ENCODE measurements at regions not wholly inside any gene's neighbourhood (a gene's known extent, or its start where the extent isn't known, plus 50 kb on each side); places are given as distances from the start of the nearest gene placed in this dataset.

GRCh38 chr4:23516716-23517115 lies 373.1 kb downstream of the PPARGC1A start:
- TF ChIP-seq CTCF (IDR thresholded peaks at IDR 0.05), result no peak
- no peak for TF ChIP-seq EZH2 (IDR thresholded peaks at IDR 0.05; ENCODE audit: borderline replicate concordance, insufficient read depth, low read depth, low read length, poor library complexity, severe bottlenecking)
